HCT116 (cell line): ENCODE measurements at regions not wholly inside any gene's neighbourhood (a gene's known extent, or its start where the extent isn't known, plus 50 kb on each side); places are given as distances from the start of the nearest gene placed in this dataset.

Experiments
- ATAC-seq: fragments of 200-7000 bp; cut with Tn5 transposase; 2 replicates; pipeline ENCODE4 v1.9.1; 2020; ENCODE audit warnings: mild to moderate bottlenecking, moderate library complexity
- BruUV-seq: library from RNA; stranded (reverse); fragments of 400-500 nt; replicated peaks from 2 replicates; lab custom pipeline; 2021; lab: Mats Ljungman, UMichigan
- CTCF ChIA-PET: fragments of 300-600 bp; sonication (Branson Sonifier 250); formaldehyde crosslinking; loops from one replicate; lab custom pipeline; 2021; ENCODE audit warnings: antibody characterized with exemption; lab: Charles Lee
- POLR2A ChIA-PET: fragments of 300-600, 350-600 bp; sonication (Branson Sonifier 250); formaldehyde crosslinking; loops from one replicate; lab custom pipeline; 2021; ENCODE audit warnings: antibody characterized with exemption; lab: Charles Lee
- RAD21 ChIA-PET, 2 experiments: fragments of 300-600 bp; sonication (Branson Sonifier 250); formaldehyde crosslinking; loops; one replicate each; lab custom pipeline; 2023; ENCODE audit warnings: low total read pairs in 2 of 2; ENCODE audit not compliant: uncharacterized antibody in 2 of 2, unreplicated experiment in 2 of 2, low non-redundant PET in 1 of 2; lab: Charles Lee
- DNase-seq: peaks from one replicate; pipeline ENCODE4 v3.0.0-alpha.2; 2010; ENCODE audit warnings: low read depth, low spot score
- H2AFZ ChIP-seq: fragments of 200-600 bp; shearing (Covaris generic), sonication (generic); 2 replicates; pipeline ENCODE4 v1.6.1; 2017; ENCODE audit warnings: low read depth, mixed run types, mixed read lengths, antibody characterized with exemption, low read length; ENCODE audit not compliant: poor library complexity, severe bottlenecking
- H3K27ac ChIP-seq: 2 replicates; pipeline ENCODE4 v1.5.1; 2012; ENCODE audit warnings: low read depth, low read length
- H3K27me3 ChIP-seq: fragments of 200-600 bp; sonication (generic); 2 replicates; pipeline ENCODE4 v1.6.1; 2016; ENCODE audit warnings: mixed run types, low read length, mixed read lengths; ENCODE audit not compliant: insufficient read depth
- H3K36me3 ChIP-seq, 2 experiments: fragments of 200-500 bp in 1 of 2; fragments of 200-600 bp in 1 of 2; sonication (Bioruptor generic) in 1 of 2; sonication (generic) in 1 of 2; 2 replicates each; pipeline versions ENCODE4 v1.5.1 to v1.6.1; 2014 to 2016; ENCODE audit warnings: low read length in 2 of 2, inconsistent platforms in 1 of 2, mixed read lengths in 1 of 2, mixed run types in 1 of 2; ENCODE audit not compliant: insufficient read depth in 2 of 2, control insufficient read depth in 1 of 2
- H3K4me1 ChIP-seq, 2 experiments: fragments of 200-600 bp in 1 of 2; sonication (generic) in 1 of 2; 2 replicates each; pipeline versions ENCODE4 v1.5.1 to v1.6.1; 2012 to 2017; ENCODE audit warnings: low read length in 2 of 2, inconsistent platforms in 1 of 2, mild to moderate bottlenecking in 1 of 2, mixed read lengths in 1 of 2, mixed run types in 1 of 2, moderate library complexity in 1 of 2; ENCODE audit not compliant: insufficient read depth in 2 of 2, control insufficient read depth in 1 of 2
- H3K4me2 ChIP-seq: fragments of 200-600 bp; sonication (generic); 2 replicates; pipeline ENCODE4 v1.6.1; 2017; ENCODE audit warnings: mixed run types, low read length, mixed read lengths
- H3K4me3 ChIP-seq, 2 experiments: fragments of 200-600 bp in 1 of 2; sonication (generic) in 1 of 2; replicated peaks in 1 of 2; 2 replicates each; pipeline ENCODE4 v1.5.1; 2011 to 2016; ENCODE audit warnings: low read length in 2 of 2, control low read depth in 1 of 2, low read depth in 1 of 2, mild to moderate bottlenecking in 1 of 2, mixed read lengths in 1 of 2, mixed run types in 1 of 2
- H3K79me2 ChIP-seq: fragments of 200-600 bp; sonication (generic); 2 replicates; pipeline ENCODE4 v1.6.1; 2017; ENCODE audit warnings: mild to moderate bottlenecking, mixed run types, low read length, moderate library complexity, mixed read lengths; ENCODE audit not compliant: insufficient read depth
- H3K9ac ChIP-seq: fragments of 200-600 bp; sonication (generic); 2 replicates; pipeline ENCODE4 v1.6.1; 2016; ENCODE audit warnings: low read length, mixed read lengths
- H3K9me2 ChIP-seq: fragments of 200-600 bp; sonication (generic), shearing (Covaris generic); 2 replicates; pipeline ENCODE4 v1.6.1; 2017; ENCODE audit warnings: mixed run types, mild to moderate bottlenecking, moderate library complexity; ENCODE audit not compliant: insufficient read depth
- H3K9me3 ChIP-seq, 2 experiments: fragments of 200-500 bp in 1 of 2; fragments of 200-600 bp in 1 of 2; sonication (Bioruptor generic) in 1 of 2; sonication (generic) in 1 of 2; 2 replicates each; pipeline ENCODE4 v1.6.1; 2014 to 2017; ENCODE audit warnings: low read length in 2 of 2, mixed read lengths in 2 of 2, inconsistent platforms in 1 of 2, low read depth in 1 of 2, mild to moderate bottlenecking in 1 of 2, mixed run types in 1 of 2, moderate library complexity in 1 of 2; ENCODE audit not compliant: control insufficient read depth in 1 of 2, insufficient read depth in 1 of 2
- H4K20me1 ChIP-seq: fragments of 200-600 bp; sonication (generic), shearing (Covaris generic); 2 replicates; pipeline ENCODE4 v1.6.1; 2017; ENCODE audit warnings: mixed run types, mild to moderate bottlenecking, moderate library complexity; ENCODE audit not compliant: insufficient read depth
- CEBPB ChIP-seq: IDR thresholded peaks from 2 replicates; pipeline ENCODE4 v1.6.1; 2012; ENCODE audit warnings: low read depth
- EZH2 ChIP-seq: fragments of 200-600 bp; sonication (generic); IDR thresholded peaks from 2 replicates; pipeline ENCODE4 v1.6.1; 2017; ENCODE audit warnings: antibody characterized with exemption, mixed run types
- SP1 ChIP-seq: IDR thresholded peaks from 2 replicates; pipeline ENCODE4 v1.6.1; 2012; ENCODE audit warnings: low read depth
- SRF ChIP-seq: IDR thresholded peaks from 2 replicates; pipeline ENCODE4 v1.6.1; 2012; ENCODE audit warnings: low read depth
- intact Hi-C: fragments of 100-400 bp; cut with micrococcal nuclease; formaldehyde crosslinking; loops from 2 replicates; pipeline ENCODE4 v1.10.0; 2022
- TF ChIP-seq, protein P1 (sequence below): IDR thresholded peaks from 2 replicates; pipeline ENCODE4 v1.6.1; 2012

GRCh38 chr13:57045826-57046546 is 94.7 kb upstream of the PRR20A start:
- H3K79me2 ChIP-seq: no peaks in the 10 kb centered on the region
- no peak overlapping the region for H2AFZ ChIP-seq
- no peak overlapping the region for H3K27ac ChIP-seq
- H3K9me2 ChIP-seq: no peaks in the 10 kb centered on the region
- H3K27me3 ChIP-seq: no peaks in the 10 kb centered on the region
- RAD21 ChIA-PET: no interaction called here
- no peaks in the 10 kb centered on the region; a peak in 1 of 4 replicates for H3K36me3 ChIP-seq
- H3K4me2 ChIP-seq: no peak overlapping the region
- H3K4me1 ChIP-seq: no peaks in the 10 kb centered on the region
- ATAC-seq (no peak), DNase-seq (no peak)
- intact Hi-C loops: no loop called here
- BruUV-seq: no TSS peak
- CTCF ChIA-PET: no interaction called here
- H3K4me3 ChIP-seq: no peak overlapping the region
- no peaks in the 10 kb centered on the region for H4K20me1 ChIP-seq
- peaks cover 7 to 17% of the 10 kb centered on the region in 2 experiments; a peak in 2 of 4 replicates for H3K9me3 ChIP-seq
- no peak overlapping the region for H3K9ac ChIP-seq
- POLR2A ChIA-PET: no interaction called here
- no peak for TF ChIP-seq SP1
- TF ChIP-seq, protein P1, sequence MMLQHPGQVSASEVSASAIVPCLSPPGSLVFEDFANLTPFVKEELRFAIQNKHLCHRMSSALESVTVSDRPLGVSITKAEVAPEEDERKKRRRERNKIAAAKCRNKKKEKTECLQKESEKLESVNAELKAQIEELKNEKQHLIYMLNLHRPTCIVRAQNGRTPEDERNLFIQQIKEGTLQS: no peak

DNA sequence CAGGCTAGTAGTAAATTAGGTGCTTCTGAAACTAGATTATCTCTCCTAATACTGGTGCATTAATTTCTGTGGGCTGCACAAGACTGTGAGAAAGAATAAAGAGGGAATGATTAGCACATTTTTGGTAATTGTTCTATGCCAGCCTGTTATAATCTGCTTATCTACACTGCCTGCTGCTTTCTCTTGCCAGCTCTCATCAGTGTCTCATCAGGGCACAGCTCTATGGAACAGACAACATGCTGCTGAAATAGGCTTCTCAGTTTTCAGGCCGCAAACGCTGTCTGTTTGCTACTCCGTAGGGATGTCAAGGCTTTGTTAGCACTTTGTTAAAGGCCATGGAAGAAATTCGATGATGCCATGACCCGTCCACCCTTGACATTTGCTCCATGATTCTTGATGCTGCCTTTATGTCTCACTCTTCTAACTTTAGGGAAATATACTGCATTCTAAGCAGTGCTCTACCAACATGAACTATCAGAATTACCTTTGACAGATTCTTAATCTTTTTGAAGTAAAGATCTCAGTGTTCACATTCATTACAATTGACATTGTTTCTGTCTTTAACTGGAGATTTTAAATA is 84.0 kb upstream of the PRR20A start:
- H3K4me1 ChIP-seq: no peaks in the 10 kb centered on the region
- intact Hi-C loops: no loop called here
- H3K4me3 ChIP-seq: no peak overlapping the region
- no peaks in the 10 kb centered on the region for H3K36me3 ChIP-seq
- CTCF ChIA-PET: no interaction called here
- H4K20me1 ChIP-seq: no peaks in the 10 kb centered on the region
- no peaks in the 10 kb centered on the region for H3K79me2 ChIP-seq
- H3K9me3 ChIP-seq: peaks cover under 1 to 8% of the 10 kb centered on the region in 2 experiments; a peak in 2 of 4 replicates
- BruUV-seq: no TSS peak
- no peaks in the 10 kb centered on the region for H3K9me2 ChIP-seq
- no peaks in the 10 kb centered on the region for H3K27me3 ChIP-seq
- DNase-seq: no peak
- RAD21 ChIA-PET: no interaction called here
- no peak overlapping the region for H3K27ac ChIP-seq
- POLR2A ChIA-PET: no interaction called here
- H3K9ac ChIP-seq: no peak overlapping the region
- H3K4me2 ChIP-seq: no peak overlapping the region
- no peak overlapping the region for H2AFZ ChIP-seq
- TF ChIP-seq, protein P1: no peak
- TF ChIP-seq EZH2 (no peak), SRF (no peak), CEBPB (no peak)
- TF ChIP-seq, all 23 proteins: peak for 0
- no peak for ATAC-seq
